G401.6 (cell line): ENCODE measurements at regions not wholly inside any gene's neighbourhood (a gene's known extent, or its start where the extent isn't known, plus 50 kb on each side); places are given as distances from the start of the nearest gene placed in this dataset.
"Not testable (repeated sequence)": the region's sequence is repeated elsewhere in the genome, so short reads cannot be mapped to it uniquely, and the experiment has no call there.

Source experiments
- FAIRE-seq: peaks from 2 replicates; lab custom pipeline; 2012; peaks lifted over from hg19 to GRCh38; lab: Jason Lieb, UNC

DNA sequence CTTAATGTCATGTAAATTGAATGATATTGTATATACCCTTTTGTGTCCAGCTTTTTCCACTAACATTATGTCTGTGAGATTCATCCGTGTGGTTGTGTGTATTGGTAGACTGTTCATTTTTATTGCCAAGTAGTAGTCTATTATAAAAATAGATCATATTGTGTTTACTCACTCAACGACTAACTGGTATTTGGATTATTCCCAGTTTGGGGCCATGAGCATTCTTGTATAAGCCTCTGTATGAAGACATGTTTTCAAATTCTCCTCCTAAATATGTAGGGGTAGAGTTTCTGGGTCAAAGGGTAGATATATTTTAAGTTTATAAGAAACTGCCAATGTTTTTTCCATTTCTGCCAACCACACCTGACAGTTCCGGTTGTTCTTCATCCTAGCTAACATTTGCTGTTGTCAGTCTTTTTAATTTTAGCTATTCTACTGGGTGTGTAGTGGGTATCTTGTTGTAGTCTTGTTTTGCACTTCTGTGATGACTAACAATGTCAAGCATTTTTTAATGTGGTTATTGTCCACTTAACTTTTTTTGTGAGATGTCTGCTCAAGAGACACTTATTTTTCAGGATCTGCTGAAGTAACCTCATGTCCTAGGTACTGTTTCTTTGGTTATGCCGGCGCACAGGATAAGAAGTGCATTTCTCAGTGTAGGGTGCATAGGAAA lies 93.2 kb downstream of the DACT1 start:
- FAIRE-seq: no peak

DNA sequence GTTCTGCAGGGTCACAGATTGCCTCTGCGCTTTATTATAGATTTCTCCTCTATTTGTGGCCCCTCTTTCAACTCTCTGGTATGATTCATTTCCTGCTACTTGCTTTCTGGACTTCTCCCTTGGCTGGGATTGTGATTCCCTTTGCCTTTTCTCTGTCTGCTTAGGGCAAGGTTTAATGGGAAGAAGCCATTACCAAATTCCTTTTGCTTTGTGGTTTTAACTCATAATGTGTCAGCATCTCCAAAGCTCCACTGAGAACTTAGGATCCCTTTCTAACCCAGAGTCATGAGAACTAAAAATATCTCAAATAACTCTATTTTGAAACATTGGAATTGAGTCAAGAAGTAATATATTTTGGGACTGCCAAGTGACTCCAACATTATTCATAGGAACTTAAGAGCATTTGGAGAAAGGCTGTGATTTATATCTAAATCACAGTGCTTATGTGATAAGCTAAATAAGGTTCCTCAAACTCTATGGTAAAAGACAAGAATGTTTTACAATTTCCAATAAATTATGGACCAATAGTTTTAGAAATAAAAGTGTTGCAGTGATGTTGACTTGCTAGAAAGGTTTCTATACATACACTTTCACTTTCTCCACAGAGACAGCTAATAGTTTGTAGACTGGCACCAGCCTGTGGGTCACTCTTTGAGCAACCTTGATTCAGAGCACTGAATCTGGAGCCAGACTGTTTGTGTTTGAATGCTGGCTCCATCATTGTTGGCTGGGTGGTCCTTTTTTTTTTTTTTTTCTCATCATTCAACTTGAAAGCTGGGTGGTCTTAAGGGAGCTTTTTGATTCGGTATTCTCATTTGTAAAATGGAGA lies 93.9 kb downstream of the DACT1 start:
- FAIRE-seq: no peak

DNA sequence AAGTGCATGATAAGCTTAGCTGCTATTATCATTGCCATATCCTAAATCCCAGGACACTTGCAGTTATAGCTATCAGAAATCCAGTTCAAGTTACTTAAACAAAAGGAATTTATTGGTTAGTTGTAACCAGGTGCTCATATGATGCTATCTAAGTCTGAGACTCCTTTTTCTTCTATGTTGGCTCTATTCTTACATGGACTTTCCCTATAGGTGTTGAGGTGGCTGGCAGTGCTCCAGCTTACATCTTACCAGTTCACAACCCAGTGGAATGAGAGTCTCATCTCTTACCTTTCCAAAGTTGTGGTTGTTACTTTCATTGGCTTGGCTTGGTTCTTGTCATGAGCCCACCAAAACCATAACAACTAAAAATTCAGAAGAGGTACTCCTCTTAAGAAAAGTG lies 94.6 kb downstream of the DACT1 start:
- no peak for FAIRE-seq

DNA sequence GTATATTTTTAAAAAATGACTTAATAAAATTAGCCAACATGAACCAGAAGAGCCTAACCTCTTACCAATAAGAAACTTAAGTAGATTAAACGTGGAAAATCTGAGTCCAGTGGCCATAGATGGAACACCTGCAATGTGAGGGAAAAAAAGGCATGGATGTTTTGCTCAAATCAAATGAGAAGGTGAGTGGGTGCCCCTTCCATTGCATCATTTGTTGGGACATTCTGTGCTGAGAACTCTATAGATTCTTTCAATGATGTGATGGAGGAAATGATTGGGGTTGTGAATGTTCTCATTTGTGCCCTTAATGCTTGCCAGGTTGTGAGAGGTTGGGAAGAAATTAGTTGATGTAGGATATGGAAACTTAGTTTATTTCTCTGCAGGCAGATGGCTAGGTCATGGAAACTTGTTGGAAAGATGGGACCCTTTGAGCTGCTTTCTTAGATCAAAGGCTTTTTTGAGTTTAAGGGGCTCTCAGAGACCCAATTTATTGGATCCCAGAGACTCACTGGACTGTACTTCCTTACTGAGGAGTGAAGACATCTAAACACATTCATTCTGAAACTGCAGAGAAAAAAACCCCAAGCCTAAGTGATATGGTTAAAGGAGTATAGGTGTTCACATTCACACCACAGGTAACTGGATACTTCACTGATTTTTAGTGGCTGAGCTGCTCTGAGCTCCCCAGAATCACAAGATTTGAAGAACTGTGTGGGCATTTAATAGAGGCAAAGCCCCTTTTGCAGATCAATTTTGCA lies 95.9 kb downstream of the DACT1 start:
- no peak for FAIRE-seq

DNA sequence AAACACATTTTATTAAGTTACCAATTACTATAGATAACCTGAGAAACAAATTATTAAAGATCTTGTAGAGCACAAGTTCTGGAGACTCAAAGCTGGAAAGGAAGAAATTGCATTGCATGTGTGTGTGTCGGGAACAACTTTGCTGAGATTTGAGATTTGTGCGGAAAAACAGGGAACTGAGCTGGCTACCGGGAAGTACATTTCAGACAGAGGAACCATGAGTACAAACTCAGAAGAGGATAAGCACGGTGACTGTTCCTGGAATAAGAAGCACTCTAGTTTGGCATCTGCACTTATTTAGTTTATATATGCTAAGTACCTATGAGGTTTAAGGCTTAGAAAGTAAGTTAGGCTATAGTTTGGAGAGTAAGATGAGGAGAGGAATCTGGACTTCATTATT lies 97.8 kb downstream of the DACT1 start:
- FAIRE-seq: no peak

DNA sequence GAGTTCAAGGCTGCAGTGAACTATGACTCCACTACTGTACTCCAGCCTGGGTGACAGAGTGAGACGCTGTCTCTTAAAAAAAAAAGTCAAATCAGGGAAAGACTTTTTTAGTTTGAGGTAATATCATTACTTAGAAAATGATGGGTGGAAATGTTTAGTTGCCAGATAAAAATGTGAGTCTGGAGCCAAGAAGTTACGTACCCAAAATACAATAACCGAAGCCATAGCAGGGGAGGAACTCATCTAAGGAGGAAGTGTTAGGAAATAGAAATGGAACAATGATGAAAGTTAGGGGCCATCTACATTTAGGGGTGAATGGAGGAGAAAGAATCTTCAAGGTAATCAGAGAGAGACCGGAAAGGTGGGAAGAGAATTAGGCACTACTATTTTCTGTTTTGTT lies 98.8 kb downstream of the DACT1 start:
- FAIRE-seq: no peak

DNA sequence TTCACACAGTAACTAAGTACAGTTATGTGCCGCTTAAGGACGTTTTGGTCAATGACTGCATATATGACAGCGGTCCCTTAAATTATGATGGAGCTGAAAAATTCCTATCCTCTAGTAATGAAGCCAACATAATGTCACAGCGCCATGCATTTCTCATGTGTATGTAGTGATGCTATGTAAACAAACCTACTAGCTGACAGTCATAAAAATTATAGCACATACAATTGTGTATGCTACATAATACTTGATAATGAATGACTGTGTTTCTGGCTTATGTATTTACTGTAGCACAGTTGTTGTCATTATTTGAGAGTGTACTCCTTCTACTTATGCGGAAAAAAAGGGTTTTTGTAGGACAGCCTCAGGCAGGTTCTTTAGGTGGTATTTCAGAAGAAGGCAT lies 99.7 kb downstream of the DACT1 start:
- no peak for FAIRE-seq

DNA sequence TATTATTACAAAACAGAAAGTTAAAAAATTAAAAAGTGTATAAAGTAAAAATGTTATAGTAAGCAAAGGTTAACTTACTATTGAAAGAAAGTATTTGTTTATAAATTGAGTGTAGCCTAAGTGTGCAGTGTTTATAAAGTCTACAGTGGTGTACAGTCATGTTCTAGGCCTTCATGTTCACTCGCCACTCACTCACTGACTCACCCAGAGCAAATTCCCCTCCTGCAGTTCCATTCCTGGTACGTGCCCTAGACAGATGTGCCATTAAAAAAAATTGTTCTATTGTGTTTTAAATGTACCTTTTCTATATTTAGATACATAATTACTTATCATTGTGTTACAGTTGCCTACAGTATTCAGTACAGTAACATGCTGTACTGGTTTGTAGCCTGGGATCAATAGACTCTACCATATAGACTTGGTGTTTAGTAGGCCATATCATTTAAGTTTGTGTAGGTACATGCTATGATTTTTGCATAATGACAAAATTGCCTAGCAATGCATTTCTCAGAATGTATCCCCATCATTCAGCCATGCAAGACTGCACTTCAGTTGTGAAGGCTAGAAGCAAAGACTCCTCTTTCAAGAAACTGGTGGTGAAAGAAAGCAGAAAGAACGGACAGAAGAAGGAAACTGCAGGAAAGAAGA lies 100.6 kb downstream of the DACT1 start:
- no peak for FAIRE-seq

DNA sequence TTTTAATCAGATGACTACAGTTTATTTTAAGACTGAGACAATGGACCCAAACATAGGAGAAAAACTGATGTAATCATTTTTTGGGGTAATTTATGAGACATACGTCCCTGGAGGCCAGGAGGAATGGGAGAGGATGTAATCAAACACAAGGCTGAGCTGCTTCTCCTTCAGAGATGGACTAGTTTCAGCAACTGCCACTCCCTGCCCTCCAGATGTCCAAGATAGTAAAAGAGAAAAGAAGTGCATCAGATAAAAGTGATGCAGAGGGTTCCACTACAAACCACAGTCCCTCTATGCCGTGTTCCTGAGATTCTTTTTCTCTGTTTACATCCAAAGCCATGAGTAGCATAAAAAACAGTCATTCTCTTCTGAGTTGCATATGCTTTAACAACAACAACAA lies 101.1 kb downstream of the DACT1 start:
- no peak for FAIRE-seq

DNA sequence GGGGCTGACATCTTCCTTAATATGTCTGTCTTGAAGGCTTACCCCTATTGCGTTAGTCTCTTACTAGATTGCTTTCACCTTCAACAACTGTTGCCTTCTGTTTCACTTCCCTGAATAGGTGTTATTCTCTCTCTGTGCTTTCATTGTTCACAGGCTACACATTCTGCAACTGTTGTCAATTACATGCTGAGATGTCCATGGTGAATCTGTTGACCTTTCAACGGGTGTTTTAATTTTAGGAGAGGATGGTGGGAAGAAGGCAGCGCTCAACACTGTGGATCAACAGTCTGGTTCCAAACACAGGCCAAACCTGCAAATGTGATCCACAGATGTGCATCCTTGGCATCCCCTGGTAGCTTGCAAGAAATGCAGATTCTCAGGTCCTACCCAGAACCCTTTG lies 101.9 kb downstream of the DACT1 start:
- FAIRE-seq: no peak

DNA sequence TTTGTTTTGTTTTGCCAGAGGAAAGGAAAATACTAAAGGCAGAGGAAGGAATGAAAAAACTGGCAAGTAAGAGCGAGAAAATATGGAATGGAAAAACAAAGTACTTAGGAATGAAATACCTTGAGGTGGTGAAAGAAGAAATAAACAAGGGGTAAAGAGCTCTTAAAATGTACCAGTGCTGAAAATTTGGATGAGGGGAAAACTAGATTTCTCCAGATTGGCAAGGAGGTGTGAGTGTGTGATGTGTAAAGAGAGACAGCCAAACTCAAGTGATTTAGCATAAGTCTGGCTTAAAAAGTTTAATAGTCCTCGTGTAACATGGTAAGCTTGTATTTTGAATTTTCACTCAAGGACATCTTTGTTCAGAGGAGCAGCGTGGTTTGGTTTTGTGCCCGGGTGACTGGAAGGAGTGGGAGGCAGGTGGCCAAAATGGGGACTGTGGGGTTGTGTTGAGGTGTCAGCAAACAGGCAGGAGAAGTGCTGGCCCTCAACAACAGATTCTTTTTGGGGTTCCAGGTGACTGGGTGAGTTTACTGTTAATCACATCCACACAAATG lies 102.7 kb downstream of the DACT1 start:
- FAIRE-seq: no peak

DNA sequence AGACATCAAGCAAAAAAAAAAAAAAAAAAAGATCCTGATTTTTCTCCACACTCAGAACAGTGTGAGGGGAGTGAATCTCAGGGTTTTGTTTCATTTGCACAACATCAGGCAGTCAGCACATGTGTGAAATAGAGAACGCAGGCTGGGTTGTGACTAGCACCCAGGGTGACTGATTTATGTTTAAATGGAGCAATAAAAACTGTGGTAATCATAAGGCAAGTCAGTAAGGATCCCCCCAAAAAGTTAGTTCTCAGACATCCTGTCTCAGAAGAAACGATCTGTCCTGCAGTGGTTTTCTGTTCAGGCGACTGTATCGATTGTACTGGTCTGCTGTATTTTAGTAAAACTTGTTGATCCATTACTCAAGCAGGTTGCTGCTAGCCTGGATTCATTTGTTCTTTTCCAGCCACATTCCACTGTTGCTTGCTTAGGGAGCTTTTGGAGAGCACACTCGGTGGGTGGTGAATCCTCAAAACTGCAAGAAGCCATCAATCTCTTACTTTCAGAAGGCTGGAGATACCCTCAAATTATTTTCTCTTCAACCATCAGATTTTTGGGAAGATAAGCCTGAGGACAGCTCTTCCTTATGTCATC lies 107.1 kb downstream of the DACT1 start:
- FAIRE-seq: no peak

DNA sequence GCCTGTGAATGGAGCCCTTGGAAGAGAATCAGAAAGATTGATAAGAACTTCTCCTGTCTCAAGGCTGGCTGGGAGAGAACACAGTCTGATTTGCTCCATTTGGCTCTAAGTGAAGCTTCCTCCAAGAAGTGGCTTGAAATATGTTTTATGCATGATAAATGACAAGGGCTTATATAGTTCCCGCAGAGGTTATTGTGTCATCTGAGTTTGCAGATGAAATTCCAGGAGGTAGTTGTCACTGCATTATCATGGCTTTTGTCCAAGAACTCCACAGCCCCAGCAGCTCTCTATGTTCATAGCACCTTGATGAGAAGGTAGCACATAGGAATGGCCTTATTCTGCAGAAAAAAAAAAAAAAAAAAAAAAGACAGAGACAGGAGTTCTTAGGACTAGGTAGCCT lies 108.5 kb downstream of the DACT1 start:
- no peak for FAIRE-seq

DNA sequence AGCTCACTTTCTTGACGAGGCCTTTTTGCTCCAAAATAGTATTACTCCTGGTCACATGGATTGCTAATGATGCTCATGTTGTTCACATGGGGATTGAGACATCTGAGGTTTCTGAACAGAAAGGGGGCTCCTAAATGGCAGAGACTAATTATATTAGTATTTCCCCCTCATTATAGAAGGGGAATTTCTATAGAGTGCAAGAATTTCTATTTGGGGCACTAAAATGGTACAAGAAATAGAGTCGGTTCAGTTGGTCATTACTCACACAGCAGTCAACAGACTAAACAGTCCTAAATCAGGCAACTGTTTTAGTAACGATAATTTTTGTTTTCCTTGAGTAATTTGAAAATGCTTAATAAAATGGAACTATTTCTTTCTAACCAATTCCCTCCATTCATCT lies 108.9 kb downstream of the DACT1 start:
- no peak for FAIRE-seq

DNA sequence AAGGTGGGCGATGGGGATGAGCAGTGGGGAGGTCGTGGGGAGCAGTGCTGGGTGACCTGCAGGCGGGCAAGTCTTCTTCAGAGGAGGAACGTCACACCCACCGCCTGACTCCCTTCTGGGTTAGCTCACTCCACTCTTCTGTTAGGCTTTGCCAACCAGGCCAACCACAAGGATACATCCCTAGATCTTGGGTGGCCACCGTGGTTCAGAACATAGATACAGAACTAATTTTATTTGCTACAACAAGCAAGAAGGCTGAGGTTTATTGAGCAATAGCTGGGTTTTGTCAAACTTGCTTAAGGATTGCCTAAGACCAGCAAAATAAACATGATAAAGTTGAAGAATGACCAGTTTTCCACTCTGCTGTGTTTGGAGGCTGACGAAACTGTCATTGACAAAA lies 109.4 kb downstream of the DACT1 start:
- no peak for FAIRE-seq

DNA sequence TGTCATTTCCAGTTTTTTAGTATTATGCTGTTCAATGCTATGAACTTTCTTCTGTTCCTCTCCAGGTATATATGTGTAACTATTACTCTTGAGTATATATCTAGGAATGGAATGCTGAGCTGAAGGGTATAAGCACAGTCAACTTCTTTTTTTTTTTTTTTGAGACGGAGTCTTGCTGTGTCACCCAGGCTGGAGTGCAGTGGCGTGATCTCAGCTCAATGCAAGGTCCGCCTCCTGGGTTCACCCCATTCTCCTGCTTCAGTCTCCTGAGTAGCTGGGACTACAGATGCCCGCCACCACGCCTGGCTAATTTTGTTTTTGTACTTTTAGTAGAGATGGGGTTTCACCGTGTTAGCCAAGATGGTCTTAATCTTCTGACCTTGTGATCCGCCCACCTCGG lies 110.5 kb downstream of the DACT1 start:
- FAIRE-seq: not testable (repeated sequence)

DNA sequence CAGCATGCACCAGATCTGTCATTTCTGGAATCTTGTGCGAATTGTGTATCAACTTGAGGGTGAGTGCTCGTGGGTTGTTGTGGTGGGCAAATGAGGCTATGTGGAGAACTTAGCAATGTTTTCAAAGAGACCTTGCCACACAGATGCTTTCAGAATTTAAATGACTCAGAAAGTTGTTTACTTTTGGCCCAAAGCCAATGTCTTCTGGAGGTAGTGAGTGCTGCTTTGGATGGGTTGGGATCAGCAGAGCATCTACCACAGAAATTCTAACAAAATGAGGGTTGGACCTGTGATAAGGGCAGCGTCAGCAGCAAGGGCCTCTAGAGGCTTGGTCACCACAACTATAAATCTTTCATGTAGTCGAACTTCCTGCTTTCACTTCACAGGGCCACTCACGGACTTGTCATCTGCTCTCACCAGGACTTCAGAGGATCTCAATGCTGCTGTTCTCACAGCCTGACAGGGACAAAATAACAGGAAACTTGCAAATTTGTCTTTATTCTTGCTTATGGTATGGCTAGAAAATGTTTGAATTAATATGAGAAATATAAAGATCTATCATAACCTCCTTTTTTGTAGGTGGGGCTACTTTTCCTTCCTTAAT lies 111.4 kb downstream of the DACT1 start:
- FAIRE-seq: no peak

DNA sequence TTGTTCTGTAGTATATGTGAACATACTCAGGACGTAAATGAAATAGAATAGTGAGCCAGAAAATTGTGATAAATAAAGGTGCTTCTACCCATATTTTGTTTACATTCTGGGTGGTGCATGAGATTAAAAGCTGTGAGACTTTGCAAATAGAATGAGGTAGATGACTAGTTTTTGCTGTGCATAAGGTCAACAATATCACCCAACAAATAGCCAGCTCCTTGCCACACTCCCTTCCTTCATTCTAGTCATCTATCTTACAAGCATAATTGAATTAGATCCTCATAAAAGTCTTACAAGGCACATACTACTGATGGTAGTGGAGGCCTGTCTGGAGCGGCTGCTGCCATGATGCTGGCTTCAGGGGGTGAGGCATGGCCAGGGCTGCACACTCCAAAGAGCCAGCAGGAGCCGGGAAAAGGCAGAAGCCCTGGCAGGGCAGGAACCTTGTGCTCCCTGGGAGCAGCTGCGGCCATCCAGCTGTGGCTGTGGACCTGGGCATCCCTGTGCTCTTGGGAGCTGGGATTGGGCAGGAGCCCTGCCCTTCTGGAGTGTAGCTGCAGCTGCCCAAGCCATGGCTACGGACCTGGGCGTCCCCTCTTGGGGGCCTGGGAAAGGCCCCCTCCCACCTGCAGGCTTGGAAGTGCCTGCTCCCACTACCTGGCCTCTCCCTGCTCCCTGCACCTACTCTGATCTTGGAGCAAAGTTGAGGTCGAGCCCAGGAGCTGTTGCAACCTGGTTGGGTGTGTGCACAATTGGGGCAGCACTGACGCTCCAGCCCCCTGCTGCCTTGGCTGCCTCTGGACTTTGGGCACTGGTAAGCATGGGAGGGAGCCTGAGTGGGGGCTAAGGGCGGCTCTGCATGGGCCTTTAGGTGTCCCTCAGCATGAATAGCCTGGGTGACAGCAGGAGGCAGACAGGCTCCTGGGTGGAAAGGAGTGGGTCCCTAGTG lies 112.8 kb downstream of the DACT1 start:
- no peak for FAIRE-seq

DNA sequence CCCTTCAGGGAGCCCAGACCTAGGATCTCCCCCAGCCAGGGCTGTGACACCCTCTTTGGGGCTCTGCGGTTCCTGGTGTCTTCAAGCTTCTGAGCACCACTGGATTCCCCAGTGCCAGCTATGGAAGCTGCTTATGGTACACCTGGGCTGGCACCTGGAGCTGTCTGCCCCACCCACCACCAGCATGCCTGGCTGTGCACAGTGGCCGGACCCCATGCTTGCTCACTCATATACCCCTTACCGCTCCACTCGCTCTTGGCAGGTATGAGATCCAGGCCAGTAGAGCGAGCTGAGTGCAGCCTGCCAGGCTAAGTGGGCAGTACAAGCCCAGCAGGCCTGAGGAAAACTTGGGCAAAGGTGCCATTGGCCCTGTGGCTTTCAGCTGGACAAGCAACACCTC lies 114.0 kb downstream of the DACT1 start:
- FAIRE-seq: no peak

DNA sequence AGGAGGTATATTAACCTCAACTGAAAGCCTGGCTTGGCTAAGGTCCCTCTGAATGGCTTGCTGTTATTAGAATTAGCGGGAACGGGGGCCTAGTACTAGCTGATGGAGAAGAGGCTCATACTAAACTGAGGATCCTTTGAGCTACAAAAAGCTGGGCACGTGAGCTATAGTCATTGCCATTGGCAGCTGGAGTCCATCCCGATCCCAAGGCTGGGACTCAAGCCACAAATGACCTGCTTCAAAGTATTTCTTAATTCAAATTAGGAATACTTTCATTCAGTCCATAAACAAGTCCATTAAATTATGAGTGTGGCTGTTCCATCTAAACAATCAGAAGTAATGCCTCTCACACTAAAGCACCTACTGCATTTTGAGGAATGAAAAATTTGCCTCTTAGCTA lies 114.5 kb downstream of the DACT1 start:
- no peak for FAIRE-seq
